H9 (cell line): ENCODE measurements at regions not wholly inside any gene's neighbourhood (a gene's known extent, or its start where the extent isn't known, plus 50 kb on each side); places are given as distances from the start of the nearest gene placed in this dataset.

Experiments used
- DNase-seq: peaks from one replicate; pipeline ENCODE4 v3.0.0-alpha.2; 2017
- H2AFZ ChIP-seq: one replicate; pipeline ENCODE4 v1.6.1; 2013; ENCODE audit warnings: mild to moderate bottlenecking, low read length, control low read depth, moderate library complexity
- H2AK5ac ChIP-seq: 2 replicates; pipeline ENCODE4 v1.6.1; 2013; ENCODE audit warnings: low read length, control low read depth, mixed read lengths; ENCODE audit not compliant: insufficient read length
- H2BK120ac ChIP-seq: one replicate; pipeline ENCODE4 v1.6.1; 2013; ENCODE audit warnings: low read depth, mild to moderate bottlenecking, low read length, control low read depth, inconsistent platforms; ENCODE audit not compliant: poor library complexity, severe bottlenecking
- H2BK12ac ChIP-seq: 2 replicates; pipeline ENCODE4 v1.6.1; 2013; ENCODE audit warnings: low read length, control low read depth, mixed read lengths, low read depth; ENCODE audit not compliant: insufficient read length
- H2BK15ac ChIP-seq: 2 replicates; pipeline ENCODE4 v1.6.1; 2013; ENCODE audit warnings: low read depth, low read length, control low read depth
- H2BK20ac ChIP-seq: one replicate; pipeline ENCODE4 v1.6.1; 2013; ENCODE audit warnings: low read depth, mild to moderate bottlenecking, low read length, control low read depth, inconsistent platforms; ENCODE audit not compliant: poor library complexity, severe bottlenecking
- H2BK5ac ChIP-seq: 2 replicates; pipeline ENCODE4 v1.6.1; 2013; ENCODE audit warnings: low read length, control low read depth, mixed read lengths; ENCODE audit not compliant: insufficient read length
- H3K14ac ChIP-seq: 2 replicates; pipeline ENCODE4 v1.6.1; 2013; ENCODE audit warnings: low read length, control low read depth; ENCODE audit not compliant: insufficient read depth
- H3K18ac ChIP-seq: 2 replicates; pipeline ENCODE4 v1.6.1; 2013; ENCODE audit warnings: low read depth, mild to moderate bottlenecking, mixed read lengths, low read length, control low read depth; ENCODE audit not compliant: insufficient read length
- H3K23ac ChIP-seq: 2 replicates; pipeline ENCODE4 v1.6.1; 2013; ENCODE audit warnings: low read length, control low read depth, mixed read lengths, low read depth; ENCODE audit not compliant: insufficient read length
- H3K23me2 ChIP-seq: 2 replicates; pipeline ENCODE4 v1.6.1; 2013; ENCODE audit warnings: low read depth, mild to moderate bottlenecking, mixed read lengths, low read length, control low read depth; ENCODE audit not compliant: insufficient read length, poor library complexity, severe bottlenecking
- H3K27ac ChIP-seq: 2 replicates; pipeline ENCODE4 v1.5.1; 2013; ENCODE audit warnings: low read length, control low read depth, mixed read lengths, low read depth; ENCODE audit not compliant: insufficient read length
- H3K27me3 ChIP-seq: 2 replicates; pipeline ENCODE4 v1.6.1; 2013; ENCODE audit warnings: low read length, control low read depth, inconsistent platforms; ENCODE audit not compliant: insufficient read depth
- H3K4ac ChIP-seq: 2 replicates; pipeline ENCODE4 v1.6.1; 2013; ENCODE audit warnings: low read depth, mild to moderate bottlenecking, control low read depth, inconsistent platforms, low read length, moderate library complexity
- H3K4me1 ChIP-seq: 2 replicates; pipeline ENCODE4 v1.6.1; 2013; ENCODE audit warnings: low read length, control low read depth, inconsistent platforms; ENCODE audit not compliant: insufficient read depth
- H3K4me2 ChIP-seq: 2 replicates; pipeline ENCODE4 v1.6.1; 2013; ENCODE audit warnings: low read length, control low read depth, mixed read lengths; ENCODE audit not compliant: insufficient read length, insufficient read depth
- H3K56ac ChIP-seq: 2 replicates; pipeline ENCODE4 v1.6.1; 2013; ENCODE audit warnings: low read depth, mild to moderate bottlenecking, mixed read lengths, low read length, control low read depth; ENCODE audit not compliant: insufficient read length
- H3K79me1 ChIP-seq: 2 replicates; pipeline ENCODE4 v1.6.1; 2013; ENCODE audit warnings: low read depth, mild to moderate bottlenecking, moderate library complexity, low read length, control low read depth, inconsistent platforms; ENCODE audit not compliant: insufficient read depth, poor library complexity, severe bottlenecking
- H3K79me2 ChIP-seq: 2 replicates; pipeline ENCODE4 v1.6.1; 2013; ENCODE audit warnings: low read length, control low read depth, inconsistent platforms; ENCODE audit not compliant: insufficient read depth
- H3K9ac ChIP-seq: 2 replicates; pipeline ENCODE4 v1.6.1; 2013; ENCODE audit warnings: low read length, control low read depth, mixed read lengths; ENCODE audit not compliant: insufficient read length; ENCODE audit errors: extremely low read depth
- H3K9me3 ChIP-seq: one replicate; pipeline ENCODE4 v1.6.1; 2013; ENCODE audit warnings: low read depth, low read length, inconsistent platforms; ENCODE audit not compliant: control insufficient read depth
- H3T11ph ChIP-seq: one replicate; pipeline ENCODE4 v1.6.1; 2013; ENCODE audit warnings: mild to moderate bottlenecking, low read length, control low read depth, inconsistent platforms
- H4K20me1 ChIP-seq: one replicate; pipeline ENCODE4 v1.6.1; 2013; ENCODE audit not compliant: control insufficient read depth, insufficient read length, insufficient read depth
- H4K5ac ChIP-seq: 2 replicates; pipeline ENCODE4 v1.6.1; 2013; ENCODE audit warnings: low read depth, mild to moderate bottlenecking, mixed read lengths, low read length, control low read depth; ENCODE audit not compliant: insufficient read length
- H4K8ac ChIP-seq: replicated peaks from 2 replicates; pipeline ENCODE4 v1.6.1; 2013; ENCODE audit warnings: low read length, control low read depth, mixed read lengths, low read depth; ENCODE audit not compliant: insufficient read length
- H4K91ac ChIP-seq: 2 replicates; pipeline ENCODE4 v1.6.1; 2013; ENCODE audit warnings: low read depth, mild to moderate bottlenecking, moderate library complexity, mixed read lengths, low read length, control low read depth; ENCODE audit not compliant: insufficient read length
- H3K27ac Mint-ChIP-seq, 3 experiments: 2 replicates in 2 of 3; 3 replicates in 1 of 3; pipeline ENCODE4 v1.8.0; 2020 to 2021; ENCODE audit warnings: mixed read lengths in 3 of 3, mild to moderate bottlenecking in 1 of 3, moderate library complexity in 1 of 3
- H3K27me3 Mint-ChIP-seq: 2 replicates; pipeline ENCODE4 v1.8.0; 2021; ENCODE audit warnings: low read depth, mild to moderate bottlenecking, moderate library complexity, mixed read lengths
- H3K36me3 Mint-ChIP-seq, 3 experiments: 2 replicates in 2 of 3; 3 replicates in 1 of 3; pipeline ENCODE4 v1.8.0; 2020 to 2021; ENCODE audit warnings: low read depth in 3 of 3, mixed read lengths in 3 of 3; ENCODE audit not compliant: insufficient read depth in 1 of 3
- H3K4me1 Mint-ChIP-seq, 2 experiments: 2 replicates each; pipeline ENCODE4 v1.8.0; 2020; ENCODE audit warnings: mixed read lengths in 2 of 2
- H3K4me3 Mint-ChIP-seq, 2 experiments: 2 replicates in 1 of 2; 3 replicates in 1 of 2; pipeline ENCODE4 v1.8.0; 2020 to 2021; ENCODE audit warnings: mild to moderate bottlenecking in 2 of 2, mixed read lengths in 2 of 2, moderate library complexity in 1 of 2
- H3K9me3 Mint-ChIP-seq, 2 experiments: 2 replicates in 1 of 2; 3 replicates in 1 of 2; pipeline ENCODE4 v1.8.0; 2020; ENCODE audit warnings: mild to moderate bottlenecking in 2 of 2, mixed read lengths in 2 of 2, moderate library complexity in 1 of 2
- WGBS: extraction: QIAGEN DNeasy Blood & Tissue Kit; methylation state at CpG from one replicate; pipeline ENCODE4 v1.1.7; 2013; ENCODE audit warnings: missing lambda C conversion rate, low lambda C conversion rate, mixed read lengths; ENCODE audit not compliant: insufficient read length; ENCODE audit errors: extremely low coverage; 5-methylcytosine and 5-hydroxymethylcytosine counted together
- TF ChIP-seq, protein P1 (sequence below): fragments of 200-600 bp; sonication (generic); conservative IDR thresholded peaks from 3 replicates; pipeline ENCODE4 v1.8.0; 2021; ENCODE audit warnings: antibody characterized with exemption, mild to moderate bottlenecking

DNA sequence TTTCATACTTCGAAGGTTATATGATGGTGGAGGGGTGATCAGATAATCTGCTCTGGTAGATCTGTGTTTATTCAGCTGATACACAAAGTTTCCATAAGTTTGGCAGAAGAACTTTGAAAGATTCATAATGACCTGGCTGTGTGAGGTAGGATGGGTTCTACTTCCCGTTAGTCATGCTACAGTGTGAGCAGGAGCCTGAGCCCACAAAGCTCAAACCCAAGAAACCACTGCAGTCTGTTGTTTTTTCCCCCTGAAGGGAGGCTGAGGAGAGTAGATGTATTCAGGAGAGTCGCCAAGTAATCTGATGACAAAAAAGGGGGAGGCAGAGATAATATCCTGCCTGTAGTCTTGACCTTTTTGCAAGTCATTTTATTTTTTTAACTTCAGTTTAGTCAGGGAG lies 52.8 kb upstream of the PPP3CA start:
- H2BK15ac ChIP-seq: no peak overlapping the region
- H4K5ac ChIP-seq: no peak overlapping the region
- H3K79me1 ChIP-seq: no peaks in the 10 kb centered on the region
- H3K79me2 ChIP-seq: no peaks in the 10 kb centered on the region
- H3K9me3 Mint-ChIP-seq: peaks cover 0 to under 1% of the 10 kb centered on the region in 2 experiments; a peak in 2 of 5 replicates
- no peak overlapping the region for H2BK20ac ChIP-seq
- no peaks in the 10 kb centered on the region for H3K27me3 ChIP-seq
- no peak overlapping the region for H2BK120ac ChIP-seq
- H3K27ac Mint-ChIP-seq: 0 out of 7 replicates have a peak overlapping the region, but pooled peaks of 1 of the 3 experiments have one; percentile 33
- H3K9ac ChIP-seq: no peak overlapping the region
- no peak overlapping the region for H3K4me3 Mint-ChIP-seq
- no peaks in the 10 kb centered on the region for H3K23me2 ChIP-seq
- H3K14ac ChIP-seq: no peak overlapping the region
- no peak overlapping the region for H3K27ac ChIP-seq
- H3K4me1 Mint-ChIP-seq: no peaks in the 10 kb centered on the region
- H3K23ac ChIP-seq: no peak overlapping the region
- no peak overlapping the region for H2AK5ac ChIP-seq
- H4K20me1 ChIP-seq: no peaks in the 10 kb centered on the region
- no peak overlapping the region for H3K4ac ChIP-seq
- H3K4me1 ChIP-seq: no peaks in the 10 kb centered on the region
- H3T11ph ChIP-seq: no peak overlapping the region
- no peak overlapping the region for H2BK12ac ChIP-seq
- no peaks in the 10 kb centered on the region; a peak in 1 of 7 replicates for H3K36me3 Mint-ChIP-seq
- H3K4me2 ChIP-seq: no peak overlapping the region
- DNase-seq: no peak
- no peak overlapping the region for H2BK5ac ChIP-seq
- H3K56ac ChIP-seq: no peak overlapping the region
- H4K91ac ChIP-seq: no peak overlapping the region
- no peak overlapping the region for H4K8ac ChIP-seq
- H3K9me3 ChIP-seq: no peaks in the 10 kb centered on the region
- H3K18ac ChIP-seq: no peak overlapping the region
- no CpG with 5 or more reads among the region's 3 CpGs for WGBS
- no peaks in the 10 kb centered on the region for H3K27me3 Mint-ChIP-seq
- H2AFZ ChIP-seq: no peak overlapping the region
- TF ChIP-seq, protein P1, sequence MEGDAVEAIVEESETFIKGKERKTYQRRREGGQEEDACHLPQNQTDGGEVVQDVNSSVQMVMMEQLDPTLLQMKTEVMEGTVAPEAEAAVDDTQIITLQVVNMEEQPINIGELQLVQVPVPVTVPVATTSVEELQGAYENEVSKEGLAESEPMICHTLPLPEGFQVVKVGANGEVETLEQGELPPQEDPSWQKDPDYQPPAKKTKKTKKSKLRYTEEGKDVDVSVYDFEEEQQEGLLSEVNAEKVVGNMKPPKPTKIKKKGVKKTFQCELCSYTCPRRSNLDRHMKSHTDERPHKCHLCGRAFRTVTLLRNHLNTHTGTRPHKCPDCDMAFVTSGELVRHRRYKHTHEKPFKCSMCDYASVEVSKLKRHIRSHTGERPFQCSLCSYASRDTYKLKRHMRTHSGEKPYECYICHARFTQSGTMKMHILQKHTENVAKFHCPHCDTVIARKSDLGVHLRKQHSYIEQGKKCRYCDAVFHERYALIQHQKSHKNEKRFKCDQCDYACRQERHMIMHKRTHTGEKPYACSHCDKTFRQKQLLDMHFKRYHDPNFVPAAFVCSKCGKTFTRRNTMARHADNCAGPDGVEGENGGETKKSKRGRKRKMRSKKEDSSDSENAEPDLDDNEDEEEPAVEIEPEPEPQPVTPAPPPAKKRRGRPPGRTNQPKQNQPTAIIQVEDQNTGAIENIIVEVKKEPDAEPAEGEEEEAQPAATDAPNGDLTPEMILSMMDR: no peak
